GM12878 (cell line): ENCODE measurements at regions not wholly inside any gene's neighbourhood (a gene's known extent, or its start where the extent isn't known, plus 50 kb on each side); places are given as distances from the start of the nearest gene placed in this dataset.

Experiments
- ATAC-seq: fragments of 200-7000 bp; cut with Tn5 transposase; 3 replicates; pipeline ENCODE4 v1.9.1; 2020; ENCODE audit warnings: mild to moderate bottlenecking, moderate library complexity
- BruUV-seq: library from RNA; stranded (reverse); fragments of 400-500 nt; replicated peaks from 2 replicates; lab custom pipeline; 2021; lab: Mats Ljungman, UMichigan
- CTCF ChIA-PET: fragments of 300-600 bp; sonication (Branson Sonifier 250); formaldehyde crosslinking; extraction: SDS; loops from one replicate; lab custom pipeline; 2021; ENCODE audit warnings: inconsistent platforms; lab: Yijun Ruan, JAX
- POLR2A ChIA-PET: fragments of 350-600 bp; formaldehyde crosslinking; extraction: SDS; loops from one replicate; lab custom pipeline; 2021; ENCODE audit warnings: inconsistent platforms; lab: Charles Lee
- RAD21 ChIA-PET: fragments of 300-600 bp; sonication (Branson Sonifier 250); formaldehyde crosslinking; loops from one replicate; lab custom pipeline; 2023; ENCODE audit warnings: antibody characterized with exemption; ENCODE audit not compliant: unreplicated experiment; lab: Charles Lee
- SMC1A ChIA-PET: fragments of 300-600 bp; sonication (Branson Sonifier 250); formaldehyde crosslinking; loops from one replicate; lab custom pipeline; 2023; ENCODE audit not compliant: unreplicated experiment, uncharacterized antibody; lab: Charles Lee
- DNase-seq: peaks from one replicate; pipeline ENCODE4 v3.0.0-alpha.2; 2011; ENCODE audit warnings: low read depth, low spot score
- FAIRE-seq: peaks from 3 replicates; lab custom pipeline; 2011; peaks lifted over from hg19 to GRCh38; lab: Jason Lieb, UNC
- H2AFZ ChIP-seq: 2 replicates; pipeline ENCODE4 v1.6.0; 2011; ENCODE audit warnings: low read depth, low read length, control low read depth; ENCODE audit not compliant: control insufficient read depth
- H3K27ac ChIP-seq: 2 replicates; pipeline ENCODE4 v1.5.1; 2011; ENCODE audit warnings: control low read depth; ENCODE audit not compliant: control insufficient read depth, insufficient read depth
- H3K27me3 ChIP-seq, 2 experiments: replicated peaks in 1 of 2; 2 replicates each; pipeline versions ENCODE4 v1.6.0 to v1.6.1; 2011; ENCODE audit warnings: low read length in 1 of 2; ENCODE audit not compliant: control insufficient read depth in 2 of 2, insufficient read depth in 2 of 2
- H3K36me3 ChIP-seq, 2 experiments: 2 replicates each; pipeline ENCODE4 v1.5.1; 2011; ENCODE audit warnings: low read length in 1 of 2; ENCODE audit not compliant: control insufficient read depth in 2 of 2, insufficient read depth in 2 of 2
- H3K4me1 ChIP-seq: 2 replicates; pipeline ENCODE4 v1.6.1; 2011; ENCODE audit warnings: mild to moderate bottlenecking, low read length, moderate library complexity, mixed read lengths; ENCODE audit not compliant: control insufficient read depth, insufficient read depth
- H3K4me2 ChIP-seq: 2 replicates; pipeline ENCODE4 v1.6.0; 2011; ENCODE audit warnings: control low read depth; ENCODE audit not compliant: control insufficient read depth, insufficient read depth
- H3K4me3 ChIP-seq: fragments of 200-600 bp; sonication (generic); 2 replicates; pipeline ENCODE4 v1.5.1; 2016
- H3K79me2 ChIP-seq: 2 replicates; pipeline ENCODE4 v1.6.0; 2011; ENCODE audit warnings: low read length; ENCODE audit not compliant: control insufficient read depth, insufficient read depth
- H3K9ac ChIP-seq: 2 replicates; pipeline ENCODE4 v1.8.0; 2011; ENCODE audit warnings: low read length, control low read depth, mixed read lengths; ENCODE audit not compliant: control insufficient read depth, insufficient read depth
- H3K9me3 ChIP-seq: replicated peaks from 3 replicates; pipeline ENCODE4 v1.5.1; 2011; ENCODE audit warnings: mild to moderate bottlenecking, low read length; ENCODE audit not compliant: control insufficient read depth, insufficient read depth
- H4K20me1 ChIP-seq: 2 replicates; pipeline ENCODE4 v1.6.0; 2011; ENCODE audit not compliant: control insufficient read depth, insufficient read depth
- BACH1 ChIP-seq: fragments of 450-650 bp; IDR thresholded peaks from 2 replicates; pipeline ENCODE4 v1.6.1; 2017; ENCODE audit warnings: mild to moderate bottlenecking, borderline replicate concordance
- CBFB ChIP-seq: IDR thresholded peaks from 2 replicates; pipeline ENCODE4 v1.6.1; 2016; ENCODE audit warnings: antibody characterized with exemption, low read depth
- DPF2 ChIP-seq: fragments of 450-650 bp; IDR thresholded peaks from 2 replicates; pipeline ENCODE4 v1.6.1; 2017; ENCODE audit warnings: mild to moderate bottlenecking
- EGR1 ChIP-seq, 2 experiments: IDR thresholded peaks; 1 replicate in 1 of 2; 2 replicates in 1 of 2; pipeline ENCODE4 v1.6.1; 2011 to 2012; ENCODE audit warnings: low read depth in 2 of 2, low read length in 2 of 2, borderline replicate concordance in 1 of 2, mild to moderate bottlenecking in 1 of 2, moderate library complexity in 1 of 2
- EP300 ChIP-seq, 2 experiments: fragments of 150-350 bp in 1 of 2; IDR thresholded peaks; 2 replicates each; pipeline ENCODE4 v1.6.1; 2011 to 2012; ENCODE audit warnings: low read depth in 2 of 2, low read length in 2 of 2, borderline replicate concordance in 1 of 2, improper control_type of control experiment in 1 of 2, inconsistent platforms in 1 of 2; ENCODE audit not compliant: control insufficient read depth in 1 of 2
- ESRRA ChIP-seq: IDR thresholded peaks from 2 replicates; pipeline ENCODE4 v1.6.1; 2012; ENCODE audit warnings: mild to moderate bottlenecking, low read length, improper control_type of control experiment
- EZH2 ChIP-seq: IDR thresholded peaks from 2 replicates; pipeline ENCODE4 v1.6.1; 2012; ENCODE audit warnings: low read depth, mild to moderate bottlenecking, control low read depth, inconsistent platforms, low read length, borderline replicate concordance; ENCODE audit not compliant: control insufficient read depth
- IRF4 ChIP-seq: IDR thresholded peaks from 2 replicates; pipeline ENCODE4 v1.6.1; 2011; ENCODE audit warnings: low read depth, low read length
- JUNB ChIP-seq: IDR thresholded peaks from 2 replicates; pipeline ENCODE4 v1.6.1; 2016; ENCODE audit warnings: antibody characterized with exemption, mild to moderate bottlenecking
- KLF5 ChIP-seq: fragments of 450-650 bp; IDR thresholded peaks from 2 replicates; pipeline ENCODE4 v1.6.1; 2014; ENCODE audit warnings: mild to moderate bottlenecking; ENCODE audit not compliant: partially characterized antibody
- NBN ChIP-seq: fragments of 450-650 bp; IDR thresholded peaks from 2 replicates; pipeline ENCODE4 v1.6.1; 2016
- NFYA ChIP-seq: IDR thresholded peaks from 2 replicates; pipeline ENCODE4 v1.6.1; 2011; ENCODE audit warnings: low read depth, mild to moderate bottlenecking, low read length, improper control_type of control experiment, borderline replicate concordance
- PAX8 ChIP-seq: fragments of 450-650 bp; IDR thresholded peaks from 2 replicates; pipeline ENCODE4 v1.6.1; 2017; ENCODE audit warnings: mild to moderate bottlenecking, moderate library complexity
- RBBP5 ChIP-seq: fragments of 200-600 bp; sonication (generic); conservative IDR thresholded peaks from 2 replicates; pipeline ENCODE4 v1.6.1; 2016
- SMC3 ChIP-seq: IDR thresholded peaks from 2 replicates; pipeline ENCODE4 v1.6.1; 2011; ENCODE audit warnings: low read length, improper control_type of control experiment, borderline replicate concordance
- ZNF24 ChIP-seq: fragments of 450-650 bp; IDR thresholded peaks from 2 replicates; pipeline ENCODE4 v1.6.1; 2017; ENCODE audit warnings: antibody characterized with exemption, mild to moderate bottlenecking
- WGBS: methylation state at CpG from one replicate; pipeline ENCODE4 v1.1.6; 2016; ENCODE audit warnings: low lambda C conversion rate; ENCODE audit not compliant: insufficient replicate concordance, insufficient coverage; ENCODE audit errors: missing lambda C conversion rate; 5-methylcytosine and 5-hydroxymethylcytosine counted together
- in situ Hi-C: fragments of 300-500 bp; cut with MboI; formaldehyde crosslinking; loops from 9 replicates; pipeline ENCODE4 v1.14.3; 2018; ENCODE audit warnings: mixed read lengths
- intact Hi-C: fragments of 100-400 bp; cut with micrococcal nuclease; formaldehyde crosslinking; loops from one replicate; pipeline ENCODE4 v1.14.2; 2022; ENCODE audit not compliant: unreplicated experiment
- TF ChIP-seq, protein P1 (sequence below): IDR thresholded peaks from 2 replicates; pipeline ENCODE4 v1.6.1; 2012; ENCODE audit warnings: mild to moderate bottlenecking, low read depth, low read length
- TF ChIP-seq, protein P2 (sequence below): fragments of 450-650 bp; formaldehyde crosslinking; IDR thresholded peaks from 2 replicates; pipeline ENCODE4 v1.4.0; 2022; ENCODE audit warnings: mild to moderate bottlenecking, moderate library complexity

DNA sequence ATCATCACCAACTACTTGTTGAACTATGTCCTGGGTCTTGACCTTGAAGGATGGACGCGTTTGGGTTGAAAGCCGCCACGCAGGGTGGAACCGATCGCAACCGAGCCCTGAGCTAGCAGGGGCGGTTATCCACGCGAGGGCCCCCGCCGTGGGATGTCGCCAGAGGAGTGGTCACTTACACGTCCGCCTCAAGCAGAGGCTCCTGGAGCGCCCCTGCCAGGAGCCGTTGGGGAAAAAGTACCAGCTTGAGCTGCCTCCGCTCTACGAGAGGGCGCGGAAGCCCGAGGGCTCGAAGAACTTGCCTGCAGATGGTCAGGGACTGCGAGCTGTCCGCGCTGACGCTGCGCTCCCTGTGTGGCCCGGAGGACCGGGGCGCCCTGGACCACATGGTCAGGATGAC lies 100.7 kb upstream of the OR4C13 start (continued):
- TF ChIP-seq, protein P1, sequence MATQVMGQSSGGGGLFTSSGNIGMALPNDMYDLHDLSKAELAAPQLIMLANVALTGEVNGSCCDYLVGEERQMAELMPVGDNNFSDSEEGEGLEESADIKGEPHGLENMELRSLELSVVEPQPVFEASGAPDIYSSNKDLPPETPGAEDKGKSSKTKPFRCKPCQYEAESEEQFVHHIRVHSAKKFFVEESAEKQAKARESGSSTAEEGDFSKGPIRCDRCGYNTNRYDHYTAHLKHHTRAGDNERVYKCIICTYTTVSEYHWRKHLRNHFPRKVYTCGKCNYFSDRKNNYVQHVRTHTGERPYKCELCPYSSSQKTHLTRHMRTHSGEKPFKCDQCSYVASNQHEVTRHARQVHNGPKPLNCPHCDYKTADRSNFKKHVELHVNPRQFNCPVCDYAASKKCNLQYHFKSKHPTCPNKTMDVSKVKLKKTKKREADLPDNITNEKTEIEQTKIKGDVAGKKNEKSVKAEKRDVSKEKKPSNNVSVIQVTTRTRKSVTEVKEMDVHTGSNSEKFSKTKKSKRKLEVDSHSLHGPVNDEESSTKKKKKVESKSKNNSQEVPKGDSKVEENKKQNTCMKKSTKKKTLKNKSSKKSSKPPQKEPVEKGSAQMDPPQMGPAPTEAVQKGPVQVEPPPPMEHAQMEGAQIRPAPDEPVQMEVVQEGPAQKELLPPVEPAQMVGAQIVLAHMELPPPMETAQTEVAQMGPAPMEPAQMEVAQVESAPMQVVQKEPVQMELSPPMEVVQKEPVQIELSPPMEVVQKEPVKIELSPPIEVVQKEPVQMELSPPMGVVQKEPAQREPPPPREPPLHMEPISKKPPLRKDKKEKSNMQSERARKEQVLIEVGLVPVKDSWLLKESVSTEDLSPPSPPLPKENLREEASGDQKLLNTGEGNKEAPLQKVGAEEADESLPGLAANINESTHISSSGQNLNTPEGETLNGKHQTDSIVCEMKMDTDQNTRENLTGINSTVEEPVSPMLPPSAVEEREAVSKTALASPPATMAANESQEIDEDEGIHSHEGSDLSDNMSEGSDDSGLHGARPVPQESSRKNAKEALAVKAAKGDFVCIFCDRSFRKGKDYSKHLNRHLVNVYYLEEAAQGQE: no peak
- TF ChIP-seq PAX8: no peak
- no peak for TF ChIP-seq EZH2
- no peak for TF ChIP-seq ESRRA
- no peak for TF ChIP-seq EGR1 (IDR thresholded peaks at IDR 0.05; ENCODE audit: borderline replicate concordance in 1 of 2, low read depth in 2 of 2, low read length in 2 of 2)
- TF ChIP-seq BACH1: no peak
- TF ChIP-seq IRF4: no peak
- TF ChIP-seq NFYA: no peak
- no peak for TF ChIP-seq EP300 (IDR thresholded peaks at IDR 0.05; ENCODE audit: borderline replicate concordance in 1 of 2, control insufficient read depth in 1 of 2, low read depth in 2 of 2, low read length in 2 of 2)
- TF ChIP-seq DPF2: no peak

DNA sequence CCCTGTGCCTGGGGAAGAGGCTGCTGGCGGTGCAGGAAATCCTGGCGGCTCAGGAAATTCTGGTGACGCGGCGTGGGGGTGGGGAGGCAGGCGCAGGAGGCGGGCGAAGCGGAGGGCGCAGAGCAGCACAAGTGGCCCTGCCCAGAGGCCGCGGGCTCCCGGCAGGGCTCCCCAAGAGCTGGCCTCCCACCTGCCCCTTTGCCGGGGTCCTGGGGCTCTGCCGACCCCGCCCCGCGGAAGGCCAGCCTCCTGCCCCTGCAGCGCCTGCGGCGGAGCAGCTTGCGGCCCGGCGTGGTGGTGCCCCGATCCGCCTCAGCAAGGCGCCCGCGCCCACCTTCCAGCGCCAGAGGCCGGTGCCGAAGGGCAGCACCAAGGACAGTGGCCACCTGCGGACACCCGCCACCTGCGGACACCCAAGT lies 100.2 kb upstream of the OR4C13 start:
- WGBS: 86% methylated on average over 27 of the region's 35 CpGs
- in situ Hi-C loops (no loop called here), intact Hi-C loops (no loop called here)
- ChIA-PET CTCF (no interaction called here), SMC1A (no interaction called here), RAD21 (no interaction called here), POLR2A (no interaction called here)
- no peaks in the 10 kb centered on the region for H3K4me1 ChIP-seq
- no peaks in the 10 kb centered on the region for H3K36me3 ChIP-seq
- H3K27ac ChIP-seq: no peak overlapping the region
- BruUV-seq: no TSS peak
- H2AFZ ChIP-seq: no peak overlapping the region
- DNase-seq: no peak
- no peaks in the 10 kb centered on the region; the same call in 2 of the 3 replicates for H3K9me3 ChIP-seq
- no peaks in the 10 kb centered on the region for H4K20me1 ChIP-seq
- H3K79me2 ChIP-seq: no peaks in the 10 kb centered on the region
- no peak for ATAC-seq
- no peak overlapping the region for H3K4me2 ChIP-seq
- H3K4me3 ChIP-seq: no peak overlapping the region
- H3K27me3 ChIP-seq: no peaks in the 10 kb centered on the region
- no peak overlapping the region for H3K9ac ChIP-seq
- FAIRE-seq: no peak
- TF ChIP-seq CBFB (no peak), ZNF24 (no peak), KLF5 (no peak), NBN (no peak), JUNB (no peak), SMC3 (no peak), RBBP5 (no peak)
- TF ChIP-seq, protein P2, sequence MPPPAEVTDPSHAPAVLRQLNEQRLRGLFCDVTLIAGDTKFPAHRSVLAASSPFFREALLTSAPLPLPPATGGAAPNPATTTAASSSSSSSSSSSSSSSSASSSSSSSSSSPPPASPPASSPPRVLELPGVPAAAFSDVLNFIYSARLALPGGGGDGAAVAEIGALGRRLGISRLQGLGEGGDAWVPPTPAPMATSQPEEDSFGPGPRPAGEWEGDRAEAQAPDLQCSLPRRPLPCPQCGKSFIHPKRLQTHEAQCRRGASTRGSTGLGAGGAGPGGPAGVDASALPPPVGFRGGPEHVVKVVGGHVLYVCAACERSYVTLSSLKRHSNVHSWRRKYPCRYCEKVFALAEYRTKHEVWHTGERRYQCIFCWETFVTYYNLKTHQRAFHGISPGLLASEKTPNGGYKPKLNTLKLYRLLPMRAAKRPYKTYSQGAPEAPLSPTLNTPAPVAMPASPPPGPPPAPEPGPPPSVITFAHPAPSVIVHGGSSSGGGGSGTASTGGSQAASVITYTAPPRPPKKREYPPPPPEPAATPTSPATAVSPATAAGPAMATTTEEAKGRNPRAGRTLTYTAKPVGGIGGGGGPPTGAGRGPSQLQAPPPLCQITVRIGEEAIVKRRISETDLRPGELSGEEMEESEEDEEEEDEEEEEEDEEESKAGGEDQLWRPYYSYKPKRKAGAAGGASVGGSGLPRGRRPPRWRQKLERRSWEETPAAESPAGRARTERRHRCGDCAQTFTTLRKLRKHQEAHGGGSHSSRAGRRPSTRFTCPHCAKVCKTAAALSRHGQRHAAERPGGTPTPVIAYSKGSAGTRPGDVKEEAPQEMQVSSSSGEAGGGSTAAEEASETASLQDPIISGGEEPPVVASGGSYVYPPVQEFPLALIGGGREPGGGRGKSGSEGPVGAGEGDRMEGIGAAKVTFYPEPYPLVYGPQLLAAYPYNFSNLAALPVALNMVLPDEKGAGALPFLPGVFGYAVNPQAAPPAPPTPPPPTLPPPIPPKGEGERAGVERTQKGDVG: no peak
